Uterus (tissue), 3 donors: ENCODE measurements at regions not wholly inside any gene's neighbourhood (a gene's known extent, or its start where the extent isn't known, plus 50 kb on each side); places are given as distances from the start of the nearest gene placed in this dataset.

Experiments
- DNase-seq, 2 donors: peaks; one replicate each; pipeline ENCODE4 v3.0.0-alpha.2; 2019 to 2020
- H3K27ac ChIP-seq, 2 donors: fragments of 200-600 bp; sonication (generic); 1 replicate in 1 of 2; 2 replicates in 1 of 2; pipeline ENCODE4 v1.5.1; 2016 to 2018
- H3K27me3 ChIP-seq, 2 donors: fragments of 200-600 bp; sonication (generic); one replicate each; pipeline ENCODE4 v1.5.1; 2018 to 2019; ENCODE audit warnings: control low read depth in 1 of 2
- H3K36me3 ChIP-seq, 2 donors: fragments of 200-600 bp; sonication (generic); one replicate each; pipeline ENCODE4 v1.5.1; 2019; ENCODE audit warnings: control low read depth in 1 of 2
- H3K4me1 ChIP-seq, 2 donors: fragments of 200-600 bp; sonication (generic); one replicate each; pipeline ENCODE4 v1.5.1; 2018 to 2019; ENCODE audit warnings: control low read depth in 1 of 2
- H3K4me3 ChIP-seq, 2 donors: fragments of 200-600 bp; sonication (generic); 1 replicate in 1 of 2; 2 replicates in 1 of 2; pipeline ENCODE4 v1.5.1; 2018 to 2019; ENCODE audit warnings: mild to moderate bottlenecking in 1 of 2
- H3K9me3 ChIP-seq, 2 donors: fragments of 200-600 bp; sonication (generic); one replicate each; pipeline ENCODE4 v1.5.1; 2019; ENCODE audit warnings: control low read depth in 1 of 2
- CTCF ChIP-seq, 4 experiments: fragments of 200-600 bp in 2 of 4; fragments of 450-650 bp in 2 of 4; sonication (generic) in 2 of 4; IDR thresholded peaks; one replicate each; pipeline ENCODE4 v1.5.1; 2016 to 2019; ENCODE audit warnings: antibody characterized with exemption in 4 of 4, mild to moderate bottlenecking in 2 of 4, moderate library complexity in 1 of 4
- POLR2A ChIP-seq, 2 donors: fragments of 450-650 bp; IDR thresholded peaks; one replicate each; pipeline ENCODE4 v1.6.1; 2016; ENCODE audit warnings: antibody characterized with exemption in 2 of 2, mild to moderate bottlenecking in 1 of 2, moderate library complexity in 1 of 2
- intact Hi-C: fragments of 100-400 bp; cut with DNase I; formaldehyde crosslinking; loops from one replicate; pipeline ENCODE4 v1.15.1; 2023; ENCODE audit warnings: low total_unique reads
- donor health status: DM: yes; HTN: yes; CAD: no.

- Histone ChIP-seq H3K4me3 (no peak overlapping the region), H3K9me3 (no peaks in the 10 kb centered on the region), H3K27ac (no peak overlapping the region), H3K4me1 (no peaks in the 10 kb centered on the region), H3K36me3 (no peaks in the 10 kb centered on the region), H3K27me3 (no peaks in the 10 kb centered on the region)
- no peak for DNase-seq
- intact Hi-C loops, result no loop called here
- TF ChIP-seq CTCF (IDR thresholded peaks at IDR 0.05) (no peak), POLR2A (IDR thresholded peaks at IDR 0.05) (no peak)
Observed at GRCh38 chr5:174404848-174405247, 319.5 kb upstream of the MSX2 start.

- no peaks in the 10 kb centered on the region for H3K4me1 ChIP-seq
Observed at GRCh38 chr5:174409070-174409469, 315.3 kb upstream of the MSX2 start.

GRCh38 chr5:174409971-174410370 is 314.4 kb upstream of the MSX2 start:
- intact Hi-C loops, result no loop called here
- TF ChIP-seq POLR2A (IDR thresholded peaks at IDR 0.05), result no peak
- TF ChIP-seq CTCF (IDR thresholded peaks at IDR 0.05), result no peak

More at GRCh38 chr5:174409070-174409469, 315.3 kb upstream of the MSX2 start:
- TF ChIP-seq CTCF (IDR thresholded peaks at IDR 0.05), result no peak
- no peak for TF ChIP-seq POLR2A (IDR thresholded peaks at IDR 0.05)
- DNase-seq, result no peak
- intact Hi-C loops, result no loop called here
- no peaks in the 10 kb centered on the region for H3K9me3 ChIP-seq
- H3K27ac ChIP-seq, result no peak overlapping the region
- H3K36me3 ChIP-seq, result no peaks in the 10 kb centered on the region
- H3K27me3 ChIP-seq, result no peaks in the 10 kb centered on the region
- no peak overlapping the region for H3K4me3 ChIP-seq

GRCh38 chr5:174410716-174411478 is 313.5 kb upstream of the MSX2 start:
- no peaks in the 10 kb centered on the region for H3K9me3 ChIP-seq
- DNase-seq, result no peak
- intact Hi-C loops, result no loop called here
- TF ChIP-seq CTCF (IDR thresholded peaks at IDR 0.05), result no peak
- no peak overlapping the region for H3K4me3 ChIP-seq
- no peaks in the 10 kb centered on the region for H3K27me3 ChIP-seq
- H3K4me1 ChIP-seq, result no peaks in the 10 kb centered on the region
- H3K27ac ChIP-seq, result no peak overlapping the region
- H3K36me3 ChIP-seq, result no peaks in the 10 kb centered on the region

More at GRCh38 chr5:174409971-174410370, 314.4 kb upstream of the MSX2 start:
- Histone ChIP-seq H3K27me3 (no peaks in the 10 kb centered on the region), H3K9me3 (no peaks in the 10 kb centered on the region), H3K36me3 (no peaks in the 10 kb centered on the region), H3K4me3 (no peak overlapping the region), H3K27ac (no peak overlapping the region), H3K4me1 (no peaks in the 10 kb centered on the region)
- no peak for DNase-seq

- H3K4me3 ChIP-seq, result no peak overlapping the region
- intact Hi-C loops, result no loop called here
- H3K27ac ChIP-seq, result no peak overlapping the region
- H3K27me3 ChIP-seq, result no peaks in the 10 kb centered on the region
- no peaks in the 10 kb centered on the region for H3K9me3 ChIP-seq
- TF ChIP-seq CTCF (IDR thresholded peaks at IDR 0.05), result no peak
- TF ChIP-seq POLR2A (IDR thresholded peaks at IDR 0.05), result no peak
- H3K4me1 ChIP-seq, result no peaks in the 10 kb centered on the region
- no peak for DNase-seq
- no peaks in the 10 kb centered on the region for H3K36me3 ChIP-seq
Observed at GRCh38 chr5:174411479-174411819, 312.9 kb upstream of the MSX2 start.
